Posterior vena cava (tissue), 2 donors: ENCODE measurements at regions not wholly inside any gene's neighbourhood (a gene's known extent, or its start where the extent isn't known, plus 50 kb on each side); places are given as distances from the start of the nearest gene placed in this dataset.

Experiments
- DNase-seq: peaks from one replicate; pipeline ENCODE4 v3.0.0-alpha.2; 2020; ENCODE audit warnings: low spot score
- intact Hi-C, 2 donors: fragments of 100-400 bp; cut with DNase I; formaldehyde crosslinking; loops; one replicate each; pipeline versions ENCODE4 v1.14.1 to v1.14.2; 2022 to 2023
- donor health status: DM: yes; HTN: yes; CAD: no.
- donor health status: DM: yes; HTN: yes; CAD: no.

GRCh38 chr11:69545976-69546617 lies 64.6 kb downstream of the LINC01488 start:
- peak; percentile 68 for DNase-seq
- intact Hi-C loops = no loop called here

DNA sequence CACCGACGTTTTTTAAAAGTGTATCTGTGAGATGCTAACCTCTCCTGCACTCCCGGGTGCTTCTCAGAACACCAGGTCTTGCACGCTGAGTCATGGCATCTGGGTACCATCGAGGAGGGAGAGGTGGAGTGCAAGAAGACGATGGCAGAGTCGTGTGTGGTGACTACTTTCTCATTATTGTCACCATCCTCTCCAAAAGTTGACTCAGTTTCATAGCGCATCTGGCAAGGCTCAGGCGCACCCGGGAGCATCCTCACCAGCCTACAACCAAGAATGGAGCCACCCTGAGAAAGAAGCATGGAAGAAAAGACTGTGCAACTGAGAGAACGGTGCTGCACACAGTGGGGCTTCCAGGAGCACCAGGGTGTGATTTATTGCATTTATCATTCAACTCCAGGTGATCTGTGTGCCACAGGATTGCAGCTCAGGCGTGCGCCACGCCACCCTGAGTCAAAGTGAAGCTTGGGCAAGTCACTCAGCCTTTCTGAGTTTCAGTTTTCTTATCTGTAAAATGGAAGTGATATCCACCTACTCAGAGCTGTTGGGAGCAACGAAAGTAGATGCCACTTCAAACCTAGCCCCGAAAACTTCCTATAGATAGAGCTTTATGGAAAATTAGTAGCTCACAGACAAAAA lies 65.4 kb downstream of the LINC01488 start:
- peak; percentile 31 for DNase-seq
- intact Hi-C loops = no loop called here

DNA sequence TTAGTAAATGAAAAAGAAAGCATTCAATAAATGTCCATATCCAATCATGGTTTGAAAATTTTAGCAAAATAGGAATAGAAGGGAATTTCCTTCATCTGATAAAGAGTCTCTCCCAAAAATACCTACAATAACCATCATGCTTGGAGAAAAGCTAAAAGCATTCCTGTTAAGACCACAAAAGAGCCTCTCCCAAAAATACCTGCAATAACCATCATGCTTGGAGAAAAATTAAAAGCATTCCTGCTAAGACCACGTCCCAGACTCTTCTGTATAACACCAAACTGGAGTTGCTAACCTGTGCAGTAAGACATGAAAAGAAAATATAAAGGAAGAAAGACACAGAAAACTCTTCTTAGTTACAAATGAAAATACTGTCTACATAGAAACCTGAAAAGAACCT lies 69.4 kb downstream of the LINC01488 start:
- intact Hi-C loops = no loop called here
- DNase-seq = no peak

- peak; percentile 35 for DNase-seq
- intact Hi-C loops = no loop called here
These were observed 70.5 kb downstream of the LINC01488 start for GRCh38 chr11:69551963-69552362.

- peak; percentile 54 for DNase-seq
- intact Hi-C loops = no loop called here
These were observed 71.5 kb downstream of the LINC01488 start for GRCh38 chr11:69552951-69553350.

GRCh38 chr11:69553416-69554357 lies 72.2 kb downstream of the LINC01488 start:
- intact Hi-C loops = no loop called here
- DNase-seq = peak; percentile 63

DNA sequence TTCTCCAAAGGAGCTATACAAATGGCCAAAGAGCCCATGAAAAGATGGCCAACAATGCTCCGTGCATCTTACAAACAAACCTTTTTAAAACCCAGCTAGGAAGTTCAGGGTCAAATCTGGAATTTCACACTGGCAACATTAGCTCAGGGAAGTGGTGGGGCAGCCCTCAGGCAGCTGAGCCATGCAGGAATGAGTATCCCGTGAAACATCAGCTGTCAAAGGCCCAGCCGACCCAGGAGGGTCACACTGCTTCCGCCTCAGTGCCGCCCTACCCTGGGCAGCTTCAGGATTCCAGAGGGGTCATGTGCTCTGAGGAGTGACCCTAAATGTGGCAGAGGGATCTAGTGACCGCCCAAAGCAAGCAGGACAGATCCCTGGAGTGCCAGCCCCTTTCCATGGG lies 73.4 kb downstream of the LINC01488 start:
- intact Hi-C loops = no loop called here

DNA sequence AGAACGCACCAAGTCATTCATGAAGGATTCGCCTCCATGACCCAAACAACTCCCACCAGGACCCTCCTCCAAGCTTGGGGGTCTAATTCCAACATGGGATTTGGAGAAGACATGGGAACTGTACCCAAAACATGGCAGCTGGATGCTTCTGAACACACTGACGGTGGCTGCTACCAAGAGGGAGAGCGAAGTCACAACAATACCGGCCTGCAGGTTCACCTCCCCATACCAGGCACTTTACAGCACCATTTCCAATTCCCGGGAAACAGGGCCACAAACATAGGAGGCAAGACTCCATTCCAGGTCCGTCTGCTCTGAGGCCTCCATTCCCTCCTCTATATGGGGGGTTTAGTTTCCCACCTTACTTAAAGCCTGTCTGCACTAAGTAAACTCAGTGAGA lies 75.8 kb downstream of the LINC01488 start:
- intact Hi-C loops = no loop called here
- no peak for DNase-seq

More for the DNA sequence above, 73.4 kb downstream of the LINC01488 start:
- DNase-seq = peak; percentile 42

DNA sequence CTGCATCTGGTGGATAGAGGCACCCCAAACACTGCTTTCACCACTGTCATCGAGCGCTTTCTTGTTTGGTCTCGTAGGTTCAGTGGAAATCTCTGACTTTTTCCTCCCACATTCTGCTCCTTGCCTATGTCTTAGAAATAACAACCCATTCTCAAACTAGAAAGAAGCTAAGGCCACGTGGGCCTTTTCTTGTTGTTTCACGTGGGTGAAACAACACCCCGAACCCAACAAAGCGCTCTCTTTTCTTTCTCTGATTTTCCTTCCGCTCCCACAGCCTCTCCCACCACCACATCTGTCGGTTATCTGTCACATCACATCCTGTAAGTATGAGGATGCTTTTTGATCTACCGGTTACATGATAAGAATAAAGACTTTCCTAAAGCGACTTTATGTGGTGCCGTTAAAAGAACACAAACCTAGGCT lies 77.1 kb downstream of the LINC01488 start:
- intact Hi-C loops = no loop called here
- DNase-seq = no peak

DNA sequence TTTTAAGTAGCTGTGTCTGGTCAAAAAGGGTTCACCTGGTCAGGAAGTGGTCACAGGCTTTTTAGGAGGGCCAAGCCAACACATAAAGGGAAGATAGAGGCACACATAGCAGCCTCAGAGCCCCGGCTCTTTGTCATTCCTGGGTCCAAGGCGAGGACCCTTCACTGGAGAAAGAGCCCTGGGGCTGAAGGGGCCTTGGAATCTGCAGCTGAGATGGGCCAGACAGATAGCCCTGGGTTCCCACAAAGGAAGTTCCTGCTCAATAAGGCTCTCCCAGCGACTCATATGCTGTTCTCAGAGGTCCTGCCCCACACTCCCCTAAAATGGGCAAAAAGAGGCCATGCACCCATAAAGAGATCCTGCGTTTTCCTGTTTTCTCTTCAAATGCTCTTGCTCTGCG lies 77.7 kb downstream of the LINC01488 start:
- intact Hi-C loops = no loop called here
- no peak for DNase-seq

GRCh38 chr11:69560141-69560790 lies 78.8 kb downstream of the LINC01488 start:
- intact Hi-C loops = no loop called here
- no peak for DNase-seq

GRCh38 chr11:69562302-69562701 lies 78.7 kb upstream of the CCND1 start:
- intact Hi-C loops = no loop called here
- no peak for DNase-seq

GRCh38 chr11:69562816-69563215 lies 78.1 kb upstream of the CCND1 start:
- intact Hi-C loops = no loop called here
- no peak for DNase-seq

DNA sequence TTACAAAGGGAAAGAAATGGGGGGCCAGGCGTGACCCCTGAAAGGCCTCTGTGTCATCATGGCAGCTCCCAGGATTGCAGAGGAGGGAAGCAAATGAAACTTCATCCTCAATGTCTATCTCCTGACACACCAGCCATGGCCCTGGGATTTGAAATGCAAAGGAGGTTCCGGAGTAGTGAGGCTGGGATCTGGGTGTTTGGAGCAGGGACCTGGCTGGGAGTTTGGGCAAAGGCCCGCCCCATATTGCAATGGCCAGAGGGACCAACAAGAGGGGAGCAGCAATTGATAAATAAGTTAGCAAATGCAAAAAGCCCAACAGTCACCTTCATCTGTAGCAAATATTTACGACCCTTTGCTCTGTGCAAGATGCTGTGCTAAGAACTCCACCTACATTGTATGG lies 77.7 kb upstream of the CCND1 start:
- intact Hi-C loops = no loop called here
- DNase-seq = no peak

- DNase-seq = no peak
- intact Hi-C loops = no loop called here
These were observed 76.8 kb upstream of the CCND1 start for GRCh38 chr11:69563946-69564775.

DNA sequence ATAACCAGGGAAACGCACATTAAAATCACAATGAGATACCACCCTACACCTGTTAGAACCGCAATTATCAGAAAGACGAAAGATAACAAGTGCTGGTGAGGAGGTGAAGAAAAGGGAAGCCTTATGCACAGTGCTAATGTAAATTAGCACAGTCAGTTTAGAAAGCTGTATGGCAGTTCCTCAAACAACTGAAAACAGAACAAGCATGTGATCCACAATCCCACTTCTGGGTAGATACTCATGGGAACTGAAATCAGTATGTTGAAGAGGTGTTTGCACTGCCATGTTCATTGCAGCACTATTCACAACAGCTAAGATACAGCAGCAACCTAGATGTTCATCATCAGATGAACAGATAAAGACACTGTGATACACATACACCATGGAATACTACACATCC lies 75.0 kb upstream of the CCND1 start:
- no peak for DNase-seq
- intact Hi-C loops = no loop called here

DNA sequence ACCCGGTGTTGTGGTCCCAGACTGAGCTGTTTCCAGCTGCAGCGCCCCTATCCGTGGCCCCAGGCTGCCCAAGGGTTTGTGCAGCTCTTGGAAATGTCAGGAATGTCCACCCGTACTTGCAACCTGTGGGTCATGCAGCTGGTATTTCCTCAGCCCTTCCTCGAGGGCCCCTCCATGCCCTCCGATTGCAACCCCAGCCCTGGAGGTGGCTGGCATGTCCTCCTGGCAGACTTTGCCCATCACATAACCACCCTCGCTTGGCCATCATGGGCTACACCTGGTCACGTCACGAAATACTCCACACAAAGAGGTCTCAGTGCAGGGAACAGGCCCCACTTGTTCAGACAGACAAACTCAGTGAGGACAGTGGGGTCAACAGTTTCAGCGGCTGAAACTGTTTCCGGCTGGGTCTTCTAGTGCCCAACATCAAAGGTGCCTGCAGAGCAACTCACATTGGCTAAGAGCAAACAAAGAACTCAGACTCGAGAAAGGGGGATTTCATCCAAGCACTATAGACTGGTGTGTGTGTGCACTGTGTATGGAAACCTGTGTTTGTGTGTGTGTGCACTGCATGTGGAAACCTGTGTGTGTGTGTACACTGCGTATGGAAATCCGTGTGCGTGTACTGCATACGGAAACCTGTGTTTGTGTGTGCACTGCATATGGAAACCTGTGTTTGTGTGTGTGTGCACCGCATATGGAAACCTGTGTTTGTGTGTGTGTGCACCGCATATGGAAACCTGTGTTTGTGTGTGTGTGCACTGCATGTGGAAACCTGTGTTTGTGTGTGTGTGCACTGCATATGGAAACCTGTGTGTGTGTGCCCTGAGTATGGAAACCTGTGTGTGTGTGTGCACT lies 72.8 kb upstream of the CCND1 start:
- intact Hi-C loops = no loop called here
- no peak for DNase-seq

GRCh38 chr11:69568809-69569097 lies 72.2 kb upstream of the CCND1 start:
- no peak for DNase-seq
- intact Hi-C loops = no loop called here
